Epithelial cell of proximal tubule (primary cell): ENCODE measurements at regions not wholly inside any gene's neighbourhood (a gene's known extent, or its start where the extent isn't known, plus 50 kb on each side); places are given as distances from the start of the nearest gene placed in this dataset.

Source experiments
- DNase-seq: peaks from one replicate; pipeline ENCODE4 v3.0.0-alpha.2; 2011; ENCODE audit warnings: low read depth
- H3K4me3 ChIP-seq: 2 replicates; pipeline ENCODE4 v1.5.1; 2011; ENCODE audit warnings: low read depth, mild to moderate bottlenecking, low read length
- CTCF ChIP-seq: conservative IDR thresholded peaks from 2 replicates; pipeline ENCODE4 v1.5.1; 2012; ENCODE audit warnings: low read depth, mild to moderate bottlenecking, low read length

GRCh38 chr22:48567213-48567975 is 1260.3 kb downstream of the BRD1 start:
- DNase-seq = no peak
- no peak for TF ChIP-seq CTCF
- no peak overlapping the region for H3K4me3 ChIP-seq

- no peak for TF ChIP-seq CTCF
- no peak for DNase-seq
- no peak overlapping the region for H3K4me3 ChIP-seq
Observed at GRCh38 chr22:48566741-48567140, 1260.9 kb downstream of the BRD1 start.

DNA sequence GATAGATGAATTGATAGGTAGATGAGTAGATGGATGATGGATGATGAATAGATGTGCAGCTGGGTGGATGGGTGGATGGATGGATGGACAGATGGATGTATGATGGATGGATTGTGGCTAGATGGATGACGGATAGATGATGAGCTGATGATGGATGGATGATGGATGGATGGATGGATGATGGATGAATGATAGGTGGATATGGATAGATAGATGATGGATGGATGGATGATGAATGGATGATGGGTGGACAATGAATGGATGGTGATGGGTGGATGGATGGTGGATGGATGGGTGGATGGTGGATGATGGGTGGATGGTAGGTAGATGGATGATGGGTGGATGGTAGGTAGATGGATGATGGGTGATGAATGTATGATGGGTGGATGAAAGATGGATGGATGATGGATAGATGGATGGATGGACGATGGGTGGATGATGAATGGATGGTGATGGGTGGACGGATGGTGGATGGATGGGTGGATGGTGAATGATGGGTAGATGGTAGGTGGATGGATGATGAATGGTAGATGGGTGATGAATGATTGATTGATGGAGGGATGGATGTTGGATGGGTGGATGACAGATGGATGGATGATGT is 1261.7 kb downstream of the BRD1 start:
- H3K4me3 ChIP-seq = no peak overlapping the region
- no peak for DNase-seq
- TF ChIP-seq CTCF = no peak

DNA sequence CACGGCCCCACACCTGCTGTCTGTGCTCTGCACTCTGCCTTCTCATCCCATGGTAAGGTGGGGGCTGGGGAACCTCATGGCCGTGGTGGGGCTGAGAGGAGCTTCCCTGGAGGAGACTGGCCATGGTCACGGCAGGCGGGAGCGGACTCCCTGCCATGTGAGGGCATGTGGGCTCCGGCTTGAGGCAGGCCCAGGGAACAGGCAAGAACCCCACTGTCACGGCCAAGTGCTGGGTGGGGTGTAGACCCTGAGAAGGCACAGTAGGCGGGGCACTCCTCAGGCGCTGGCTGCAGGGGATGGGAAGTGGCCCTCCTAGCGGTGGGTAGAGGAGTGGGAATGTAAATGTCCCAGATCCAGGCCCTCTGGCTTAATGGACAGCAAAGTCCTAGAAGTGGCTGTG is 1262.7 kb downstream of the BRD1 start:
- no peak for DNase-seq
- TF ChIP-seq CTCF = no peak
- H3K4me3 ChIP-seq = no peak overlapping the region

DNA sequence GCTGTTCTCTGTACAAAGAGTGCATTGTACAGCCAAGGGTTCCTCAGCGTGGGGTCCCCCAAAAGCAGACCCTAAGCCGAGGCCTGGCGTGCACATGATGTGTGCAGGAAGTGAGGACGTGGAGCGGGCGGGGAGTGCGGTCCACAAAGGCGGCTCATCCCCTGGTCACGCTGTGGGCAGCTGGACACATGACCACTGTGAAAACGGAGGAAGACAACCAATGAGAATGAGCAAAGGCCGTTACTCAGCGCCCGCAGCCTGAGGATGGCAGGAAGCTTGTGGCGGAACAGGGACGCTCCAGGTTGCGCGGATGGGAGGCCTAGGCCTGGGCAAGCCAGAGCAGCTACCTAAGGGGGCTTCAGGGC is 1263.7 kb downstream of the BRD1 start:
- TF ChIP-seq CTCF = no peak
- H3K4me3 ChIP-seq = no peak overlapping the region
- DNase-seq = no peak

DNA sequence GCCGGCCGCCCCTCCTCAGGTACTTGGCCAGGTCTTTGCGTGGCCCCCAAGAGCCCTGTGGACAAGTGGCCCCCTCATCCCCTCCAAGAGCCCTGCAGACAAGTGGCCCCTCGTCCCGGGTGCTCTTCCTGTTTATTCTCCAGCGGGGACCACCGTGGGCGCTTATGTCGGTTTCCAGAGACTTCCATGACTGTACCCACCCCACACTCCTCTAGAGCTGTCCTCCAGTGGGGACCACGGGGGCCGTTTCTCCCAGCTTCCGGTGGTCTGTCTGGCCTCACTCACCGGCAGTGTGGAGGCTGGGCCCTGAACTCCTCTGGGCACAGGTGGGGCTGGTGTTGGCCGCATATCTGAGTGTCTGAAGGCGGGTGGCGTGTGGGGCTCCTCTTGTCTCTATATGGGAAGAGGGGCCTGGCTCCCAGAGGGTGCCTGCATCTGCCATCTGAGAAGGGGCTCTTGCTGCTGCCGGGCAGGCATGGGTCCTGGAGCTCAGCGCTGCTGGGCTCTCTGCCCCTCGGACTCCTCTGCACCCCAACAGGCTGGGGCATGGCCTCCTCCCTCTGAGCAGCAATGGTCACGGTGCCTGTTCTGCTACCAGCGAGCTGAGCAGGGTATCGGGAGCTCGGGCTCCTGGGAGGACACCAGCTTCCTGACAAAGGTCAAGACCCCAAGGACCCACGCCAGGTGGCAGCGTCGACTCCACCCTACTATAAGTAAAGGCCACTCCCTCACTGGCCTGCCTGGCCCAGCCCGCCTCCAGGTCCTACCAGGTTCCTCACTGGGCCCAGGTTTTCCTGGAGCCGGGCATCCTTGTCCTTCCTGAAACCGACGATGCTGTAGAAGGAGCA is 1264.3 kb downstream of the BRD1 start:
- no peak for TF ChIP-seq CTCF
- no peak for DNase-seq
- no peak overlapping the region for H3K4me3 ChIP-seq
